Testis (tissue), 2 donors: ENCODE measurements at regions not wholly inside any gene's neighbourhood (a gene's known extent, or its start where the extent isn't known, plus 50 kb on each side); places are given as distances from the start of the nearest gene placed in this dataset.

Experiments used
- CTCF ChIP-seq, 3 experiments: fragments of 450-650 bp in 2 of 3; fragments of 200-600 bp in 1 of 3; sonication (generic) in 1 of 3; IDR thresholded peaks; one replicate each; pipeline ENCODE4 v1.5.1; 2016 to 2019; ENCODE audit warnings: antibody characterized with exemption in 3 of 3, mild to moderate bottlenecking in 2 of 3, moderate library complexity in 1 of 3
- POLR2A ChIP-seq: fragments of 450-650 bp; IDR thresholded peaks from one replicate; pipeline ENCODE4 v1.6.1; 2017; ENCODE audit warnings: antibody characterized with exemption, mild to moderate bottlenecking, moderate library complexity

DNA sequence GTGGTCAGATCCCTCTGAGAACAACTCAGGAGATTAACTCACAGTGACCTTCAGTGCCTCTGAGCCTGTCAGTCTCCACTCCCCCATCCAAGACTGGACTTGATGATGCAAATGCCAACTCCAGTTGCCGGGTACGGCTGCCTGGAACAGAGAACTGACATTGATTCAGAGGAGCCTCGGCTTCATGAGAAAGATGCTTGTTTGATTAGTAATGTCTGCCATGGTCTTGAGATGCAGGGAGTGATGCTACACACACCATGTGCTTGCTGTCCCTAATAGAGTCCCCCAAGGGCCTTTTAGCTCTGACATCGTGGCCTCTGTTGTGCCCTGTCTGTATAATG is 51.8 kb upstream of the LRP8 start:
- TF ChIP-seq CTCF (IDR thresholded peaks at IDR 0.05) (no peak), POLR2A (no peak)
